ENCODE measurements at regions not wholly inside any gene's neighbourhood (a gene's known extent, or its start where the extent isn't known, plus 50 kb on each side); places are given as distances from the start of the nearest gene placed in this dataset.

GRCh38 chr4:124396333-124396732, 316.2 kb downstream of the ANKRD50 start:
- Histone ChIP-seq H3K27me3 (ENCODE audit: insufficient read depth, low read length) (no peaks in the 10 kb centered on the region), H4K20me1 (ENCODE audit: insufficient read depth, low read length) (no peaks in the 10 kb centered on the region), H3K4me1 (ENCODE audit: insufficient read depth, low read length) (no peaks in the 10 kb centered on the region), H3K27ac (ENCODE audit: low read depth, low read length) (no peak overlapping the region), H3K79me2 (ENCODE audit: insufficient read depth, low read length) (no peaks in the 10 kb centered on the region), H3K4me2 (ENCODE audit: low read length) (no peak overlapping the region), H3K4me3 (ENCODE audit: insufficient read depth, low read depth, low read length) (no peak overlapping the region), H3K9me3 (ENCODE audit: insufficient read depth, low read depth, low read length) (no peaks in the 10 kb centered on the region), H3K9ac (ENCODE audit: low read length) (no peak overlapping the region), H3K36me3 (ENCODE audit: insufficient read depth, low read length) (no peaks in the 10 kb centered on the region), H2AFZ (ENCODE audit: low read depth, low read length) (no peak overlapping the region)
- Mint-ChIP-seq H3K9me3 (ENCODE audit: unreplicated experiment) (no peaks in the 10 kb centered on the region), H3K27ac (ENCODE audit: unreplicated experiment) (no peak overlapping the region), H3K4me3 (ENCODE audit: unreplicated experiment) (no peak overlapping the region), H3K4me1 (ENCODE audit: low read depth, unreplicated experiment) (no peaks in the 10 kb centered on the region), H3K36me3 (ENCODE audit: low read depth, unreplicated experiment) (no peaks in the 10 kb centered on the region), H3K27me3 (ENCODE audit: low read depth, unreplicated experiment) (no peaks in the 10 kb centered on the region)
- FAIRE-seq (no peak), DNase-seq (ENCODE audit: low read depth) (no peak)
- no peak for TF ChIP-seq CTCF (IDR thresholded peaks at IDR 0.05; ENCODE audit: insufficient read depth, low read depth, low read length)
- TF ChIP-seq EZH2 (IDR thresholded peaks at IDR 0.05; ENCODE audit: insufficient read depth, low read length), result no peak

- H3K4me1 ChIP-seq (ENCODE audit: insufficient read depth, low read length), result no peaks in the 10 kb centered on the region
- Mint-ChIP-seq H3K4me3 (ENCODE audit: unreplicated experiment) (no peak overlapping the region), H3K27me3 (ENCODE audit: low read depth, unreplicated experiment) (no peaks in the 10 kb centered on the region), H3K9me3 (ENCODE audit: unreplicated experiment) (no peaks in the 10 kb centered on the region), H3K36me3 (ENCODE audit: low read depth, unreplicated experiment) (no peaks in the 10 kb centered on the region), H3K27ac (ENCODE audit: unreplicated experiment) (no peak overlapping the region), H3K4me1 (ENCODE audit: low read depth, unreplicated experiment) (no peaks in the 10 kb centered on the region)
- DNase-seq (ENCODE audit: low read depth), result no peak
- H4K20me1 ChIP-seq (ENCODE audit: insufficient read depth, low read length), result no peaks in the 10 kb centered on the region
- no peak overlapping the region for H3K9ac ChIP-seq (ENCODE audit: low read length)
- no peaks in the 10 kb centered on the region for H3K79me2 ChIP-seq (ENCODE audit: insufficient read depth, low read length)
- no peak overlapping the region for H3K4me3 ChIP-seq (ENCODE audit: insufficient read depth, low read depth, low read length)
- H3K27me3 ChIP-seq (ENCODE audit: insufficient read depth, low read length), result no peaks in the 10 kb centered on the region
- H3K9me3 ChIP-seq (ENCODE audit: insufficient read depth, low read depth, low read length), result no peaks in the 10 kb centered on the region
- TF ChIP-seq CTCF (IDR thresholded peaks at IDR 0.05; ENCODE audit: insufficient read depth, low read depth, low read length) (no peak), EZH2 (IDR thresholded peaks at IDR 0.05; ENCODE audit: insufficient read depth, low read length) (no peak)
- FAIRE-seq, result no peak
- H3K27ac ChIP-seq (ENCODE audit: low read depth, low read length), result no peak overlapping the region
- H3K4me2 ChIP-seq (ENCODE audit: low read length), result no peak overlapping the region
- H2AFZ ChIP-seq (ENCODE audit: low read depth, low read length), result no peak overlapping the region
- no peaks in the 10 kb centered on the region for H3K36me3 ChIP-seq (ENCODE audit: insufficient read depth, low read length)
Measured at GRCh38 chr4:124401606-124402005, 310.9 kb downstream of the ANKRD50 start.

GRCh38 chr4:124409044-124409443, 303.5 kb downstream of the ANKRD50 start:
- Mint-ChIP-seq H3K27ac (ENCODE audit: unreplicated experiment) (no peak overlapping the region), H3K9me3 (ENCODE audit: unreplicated experiment) (peaks cover 3% of the 10 kb centered on the region), H3K36me3 (ENCODE audit: low read depth, unreplicated experiment) (no peaks in the 10 kb centered on the region), H3K4me3 (ENCODE audit: unreplicated experiment) (no peak overlapping the region), H3K27me3 (ENCODE audit: low read depth, unreplicated experiment) (no peaks in the 10 kb centered on the region), H3K4me1 (ENCODE audit: low read depth, unreplicated experiment) (peaks cover 7% of the 10 kb centered on the region)
- no peaks in the 10 kb centered on the region for H3K36me3 ChIP-seq (ENCODE audit: insufficient read depth, low read length)
- H3K9ac ChIP-seq (ENCODE audit: low read length), result no peak overlapping the region
- H4K20me1 ChIP-seq (ENCODE audit: insufficient read depth, low read length), result no peaks in the 10 kb centered on the region
- H3K27ac ChIP-seq (ENCODE audit: low read depth, low read length), result no peak overlapping the region
- H3K9me3 ChIP-seq (ENCODE audit: insufficient read depth, low read depth, low read length), result no peaks in the 10 kb centered on the region
- H3K4me3 ChIP-seq (ENCODE audit: insufficient read depth, low read depth, low read length), result no peak overlapping the region
- TF ChIP-seq CTCF (IDR thresholded peaks at IDR 0.05; ENCODE audit: insufficient read depth, low read depth, low read length) (no peak), EZH2 (IDR thresholded peaks at IDR 0.05; ENCODE audit: insufficient read depth, low read length) (no peak)
- peak overlapping the region; percentile 38 for H3K4me2 ChIP-seq (ENCODE audit: low read length)
- peak; percentile 63 for DNase-seq (ENCODE audit: low read depth)
- H3K79me2 ChIP-seq (ENCODE audit: insufficient read depth, low read length), result no peaks in the 10 kb centered on the region
- H3K4me1 ChIP-seq (ENCODE audit: insufficient read depth, low read length), result peaks cover 4% of the 10 kb centered on the region
- FAIRE-seq, result no peak
- H2AFZ ChIP-seq (ENCODE audit: low read depth, low read length), result peak overlapping the region; percentile 35
- no peaks in the 10 kb centered on the region for H3K27me3 ChIP-seq (ENCODE audit: insufficient read depth, low read length)
